Upper lobe of right lung (tissue), 1 donor: ENCODE measurements at regions not wholly inside any gene's neighbourhood (a gene's known extent, or its start where the extent isn't known, plus 50 kb on each side); places are given as distances from the start of the nearest gene placed in this dataset.

Source experiments
- ATAC-seq: fragments of 200-7000 bp; cut with Tn5 transposase; one replicate; pipeline ENCODE4 v1.9.1; 2020; ENCODE audit warnings: mild to moderate bottlenecking, moderate library complexity
- DNase-seq: peaks from one replicate; pipeline ENCODE4 v3.0.0-alpha.2; 2020
- H3K27ac ChIP-seq: fragments of 200-600 bp; one replicate; pipeline ENCODE4 v1.8.0; 2022
- H3K27me3 ChIP-seq: fragments of 200-600 bp; one replicate; pipeline ENCODE4 v1.8.0; 2022; ENCODE audit warnings: mild to moderate bottlenecking
- H3K36me3 ChIP-seq: fragments of 200-600 bp; one replicate; pipeline ENCODE4 v1.8.0; 2022
- H3K4me1 ChIP-seq: fragments of 200-600 bp; one replicate; pipeline ENCODE4 v1.8.0; 2022
- H3K4me3 ChIP-seq: fragments of 200-600 bp; one replicate; pipeline ENCODE4 v1.8.0; 2022; ENCODE audit warnings: mild to moderate bottlenecking
- H3K9me3 ChIP-seq: fragments of 200-600 bp; one replicate; pipeline ENCODE4 v1.8.0; 2022
- CTCF ChIP-seq: fragments of 200-600 bp; IDR thresholded peaks from one replicate; pipeline ENCODE4 v1.8.0; 2022; ENCODE audit warnings: antibody characterized with exemption
- intact Hi-C: fragments of 100-400 bp; cut with DNase I; formaldehyde crosslinking; loops from one replicate; pipeline ENCODE4 v1.11.0; 2022
- donor health status: DM: no; HTN: yes; CAD: no; lungs with severe emphysema.

GRCh38 chr14:42299692-42300091, 693.0 kb downstream of the LRFN5 start:
- ATAC-seq = no peak
- Histone ChIP-seq H3K4me1 (no peaks in the 10 kb centered on the region), H3K27ac (no peak overlapping the region), H3K9me3 (no peaks in the 10 kb centered on the region), H3K36me3 (no peaks in the 10 kb centered on the region), H3K27me3 (no peaks in the 10 kb centered on the region), H3K4me3 (no peak overlapping the region)
- TF ChIP-seq CTCF = no peak
- intact Hi-C loops = no loop called here
- no peak for DNase-seq

GRCh38 chr14:42293180-42293579, 686.5 kb downstream of the LRFN5 start:
- H3K27me3 ChIP-seq = no peaks in the 10 kb centered on the region
- no peaks in the 10 kb centered on the region for H3K36me3 ChIP-seq
- no peaks in the 10 kb centered on the region for H3K9me3 ChIP-seq
- no peaks in the 10 kb centered on the region for H3K4me1 ChIP-seq
- intact Hi-C loops = no loop called here
- DNase-seq = no peak
- TF ChIP-seq CTCF = no peak
- H3K4me3 ChIP-seq = no peak overlapping the region
- no peak for ATAC-seq
- no peak overlapping the region for H3K27ac ChIP-seq

GRCh38 chr14:42277840-42278239, 671.2 kb downstream of the LRFN5 start:
- intact Hi-C loops = no loop called here
- no peaks in the 10 kb centered on the region for H3K4me1 ChIP-seq
- H3K27ac ChIP-seq = no peak overlapping the region
- DNase-seq = no peak
- H3K27me3 ChIP-seq = no peaks in the 10 kb centered on the region
- no peak for TF ChIP-seq CTCF
- no peak overlapping the region for H3K4me3 ChIP-seq
- no peak for ATAC-seq
- H3K9me3 ChIP-seq = no peaks in the 10 kb centered on the region
- no peaks in the 10 kb centered on the region for H3K36me3 ChIP-seq

- no peak overlapping the region for H3K4me3 ChIP-seq
- intact Hi-C loops = no loop called here
- no peaks in the 10 kb centered on the region for H3K4me1 ChIP-seq
- H3K9me3 ChIP-seq = no peaks in the 10 kb centered on the region
- no peak for TF ChIP-seq CTCF
- DNase-seq (no peak), ATAC-seq (no peak)
- H3K36me3 ChIP-seq = no peaks in the 10 kb centered on the region
- H3K27ac ChIP-seq = no peak overlapping the region
- no peaks in the 10 kb centered on the region for H3K27me3 ChIP-seq
These were observed 662.6 kb downstream of the LRFN5 start for GRCh38 chr14:42269234-42269633.

- Histone ChIP-seq H3K36me3 (no peaks in the 10 kb centered on the region), H3K27me3 (no peaks in the 10 kb centered on the region), H3K27ac (no peak overlapping the region), H3K4me1 (no peaks in the 10 kb centered on the region), H3K4me3 (no peak overlapping the region), H3K9me3 (no peaks in the 10 kb centered on the region)
- DNase-seq (no peak), ATAC-seq (no peak)
- intact Hi-C loops = no loop called here
- TF ChIP-seq CTCF = no peak
These were observed 641.5 kb downstream of the LRFN5 start for GRCh38 chr14:42248131-42248530.

- H3K9me3 ChIP-seq = no peaks in the 10 kb centered on the region
- H3K27me3 ChIP-seq = no peaks in the 10 kb centered on the region
- intact Hi-C loops = no loop called here
- no peak overlapping the region for H3K4me3 ChIP-seq
- no peaks in the 10 kb centered on the region for H3K36me3 ChIP-seq
- no peak for ATAC-seq
- H3K4me1 ChIP-seq = no peaks in the 10 kb centered on the region
- TF ChIP-seq CTCF = no peak
- no peak overlapping the region for H3K27ac ChIP-seq
- no peak for DNase-seq
These were observed 634.4 kb downstream of the LRFN5 start for GRCh38 chr14:42241101-42241500.
